NCI-H146 (cell line): ENCODE measurements at regions not wholly inside any gene's neighbourhood (a gene's known extent, or its start where the extent isn't known, plus 50 kb on each side); places are given as distances from the start of the nearest gene placed in this dataset.
"Not testable (repeated sequence)": the region's sequence is repeated elsewhere in the genome, so short reads cannot be mapped to it uniquely, and the experiment has no call there.

Source experiments
- DNase-seq: peaks from one replicate; lab custom pipeline; 2025; lab: John Stamatoyannopoulos, UW

GRCh38 chr3:65303431-65303830 is 615.6 kb upstream of the ADAMTS9 start:
- DNase-seq = no peak

DNA sequence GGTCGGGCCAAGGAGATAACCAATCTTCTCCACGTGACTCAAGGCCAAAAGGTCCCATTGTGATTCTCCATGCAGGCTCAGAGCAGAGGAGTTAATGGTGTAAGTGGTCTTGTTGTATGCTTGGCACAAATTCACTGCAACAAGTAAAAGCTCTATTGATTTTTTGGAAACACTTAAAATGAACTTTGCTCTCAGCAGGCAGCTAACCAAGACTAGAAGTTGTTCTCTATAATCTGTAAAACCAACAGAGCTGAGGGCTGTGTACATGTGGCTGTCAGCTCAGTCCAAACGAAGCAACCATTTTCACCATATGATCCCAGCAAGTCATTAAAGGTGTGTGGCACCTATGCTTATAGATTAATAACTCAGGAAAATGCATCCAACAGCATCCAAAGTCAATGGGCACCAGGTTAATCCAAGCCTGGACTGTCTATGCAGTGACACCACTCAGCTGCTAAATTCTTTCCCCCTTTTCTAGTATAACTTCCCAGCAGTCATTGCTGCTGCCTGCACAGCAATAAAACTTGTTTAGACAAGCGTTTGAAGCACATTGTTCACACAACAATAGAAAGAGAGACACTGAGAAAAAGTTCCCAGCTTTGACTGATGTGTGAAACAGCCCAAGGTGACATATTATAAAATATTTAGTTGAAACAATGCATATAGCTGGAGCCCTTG is 603.8 kb upstream of the ADAMTS9 start:
- no peak for DNase-seq

DNA sequence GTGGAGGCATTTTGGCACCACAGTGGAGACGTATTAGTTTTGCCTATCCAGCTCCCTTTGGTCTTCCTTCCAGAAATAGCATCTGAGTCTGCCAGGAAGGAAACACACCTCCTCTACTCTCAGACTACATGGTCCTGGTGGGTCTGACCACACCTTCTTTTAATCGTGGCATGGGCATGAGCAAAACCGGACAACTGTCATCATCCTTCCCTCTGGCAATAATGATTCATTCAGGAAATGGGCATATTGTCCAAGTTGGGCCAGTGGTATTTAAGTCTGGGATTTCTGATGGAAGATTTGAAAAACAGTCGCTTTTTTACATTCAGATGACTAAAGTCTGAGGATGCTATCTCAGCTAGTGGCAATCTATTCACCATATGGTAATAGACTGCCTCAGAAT is 601.0 kb upstream of the ADAMTS9 start:
- no peak for DNase-seq

DNA sequence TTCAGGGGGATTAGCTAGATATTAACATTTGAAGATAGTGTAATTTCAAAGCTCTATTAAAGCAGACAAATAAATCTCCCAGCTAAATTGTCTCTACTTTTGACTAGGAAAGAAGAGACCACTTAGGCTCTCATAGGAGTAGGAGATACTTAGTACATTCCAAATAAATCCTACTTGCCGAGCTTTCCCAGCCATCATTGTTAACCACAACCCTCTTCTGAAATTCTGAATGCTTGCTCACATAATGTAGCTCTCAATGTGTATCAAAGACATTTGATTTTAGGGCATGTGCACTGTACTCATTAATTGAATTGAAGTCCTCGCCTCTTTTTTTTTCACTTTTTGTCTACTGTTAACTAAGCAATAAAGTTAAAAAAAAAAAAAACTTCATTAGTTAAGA is 598.2 kb upstream of the ADAMTS9 start:
- no peak for DNase-seq

GRCh38 chr3:65284961-65285360 is 597.2 kb upstream of the ADAMTS9 start:
- DNase-seq = no peak

DNA sequence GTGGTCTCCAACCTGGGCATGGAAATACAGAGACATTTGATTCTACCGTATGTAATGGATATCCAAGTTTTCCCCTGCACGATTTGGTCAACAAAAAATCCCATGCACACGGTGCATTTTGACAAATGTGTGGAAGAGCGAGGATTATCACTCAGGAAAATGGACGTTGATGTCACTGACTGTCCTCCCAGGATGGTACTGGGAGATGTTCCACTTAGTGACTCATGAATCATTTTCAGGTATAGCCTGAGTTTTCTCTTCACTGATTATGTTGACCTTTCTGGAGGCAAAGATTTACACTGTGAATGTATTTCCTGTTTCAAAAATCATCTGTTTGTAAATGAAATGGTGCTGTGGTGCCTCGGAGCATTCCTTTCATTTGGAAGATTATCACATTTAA is 596.7 kb upstream of the ADAMTS9 start:
- no peak for DNase-seq

DNA sequence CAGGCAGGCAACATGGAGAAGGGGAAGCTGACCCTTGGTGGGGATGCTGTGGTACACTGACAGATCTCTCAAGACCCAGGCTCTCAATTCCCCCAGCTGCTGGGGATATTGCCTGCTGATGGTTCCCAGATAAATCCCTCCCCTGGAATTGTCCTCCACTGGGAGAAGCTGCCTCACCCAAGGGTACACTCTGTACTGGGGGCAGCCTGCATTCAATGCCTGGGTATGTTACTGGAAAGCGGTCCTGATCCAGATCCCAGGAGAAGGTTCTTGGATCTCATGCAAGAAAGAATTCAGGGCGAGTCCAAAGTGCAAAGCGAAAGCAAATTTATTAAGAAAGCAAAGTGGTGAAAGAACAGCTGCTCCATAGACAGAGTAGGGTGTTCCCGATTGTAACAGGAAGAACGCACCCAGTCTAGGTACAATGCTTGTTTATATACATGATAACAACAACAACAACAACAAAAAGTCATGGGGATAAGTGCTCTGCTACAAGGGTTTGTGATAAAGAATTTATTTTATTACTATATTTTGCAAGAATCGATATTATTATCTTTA is 591.5 kb upstream of the ADAMTS9 start:
- no peak for DNase-seq

DNA sequence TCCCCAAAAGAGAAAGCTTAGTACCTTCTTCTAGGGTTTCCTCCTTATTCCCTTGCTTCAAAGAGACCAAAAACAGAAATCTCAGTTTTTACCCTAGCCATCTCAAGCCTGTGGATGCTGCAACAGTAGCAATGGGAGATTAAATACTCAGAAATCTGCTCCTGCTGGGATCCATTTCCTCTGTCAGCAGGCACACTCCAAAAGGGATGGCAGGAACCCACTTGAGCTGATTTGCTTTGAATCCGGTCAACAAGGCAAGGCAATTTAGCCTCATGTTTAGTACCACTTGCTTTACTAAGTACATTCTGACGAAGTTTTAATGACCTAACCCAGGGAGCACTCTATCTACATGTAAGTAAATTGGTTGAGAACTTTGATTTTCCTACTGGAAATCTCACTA is 590.0 kb upstream of the ADAMTS9 start:
- no peak for DNase-seq

DNA sequence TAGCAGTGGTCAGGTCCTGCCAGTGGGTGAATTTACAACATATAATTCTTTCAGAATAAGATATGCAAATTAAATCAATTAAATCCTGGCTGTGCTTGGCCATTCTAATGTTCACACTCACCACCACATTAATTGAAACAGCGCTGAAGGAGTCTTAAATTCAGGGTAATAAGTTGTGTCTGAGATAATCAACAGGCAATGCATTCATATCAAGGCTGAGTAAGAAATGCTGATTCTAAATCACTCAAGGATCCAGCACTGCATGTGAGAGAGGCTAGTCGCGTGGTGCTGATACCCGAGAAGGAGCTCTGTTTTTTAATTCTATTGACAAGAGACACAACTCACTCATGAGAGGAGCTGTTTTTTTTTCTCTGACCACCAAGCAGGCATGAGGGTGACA is 588.8 kb upstream of the ADAMTS9 start:
- no peak for DNase-seq

- no peak for DNase-seq
These were observed 580.6 kb upstream of the ADAMTS9 start for GRCh38 chr3:65268426-65268825.

DNA sequence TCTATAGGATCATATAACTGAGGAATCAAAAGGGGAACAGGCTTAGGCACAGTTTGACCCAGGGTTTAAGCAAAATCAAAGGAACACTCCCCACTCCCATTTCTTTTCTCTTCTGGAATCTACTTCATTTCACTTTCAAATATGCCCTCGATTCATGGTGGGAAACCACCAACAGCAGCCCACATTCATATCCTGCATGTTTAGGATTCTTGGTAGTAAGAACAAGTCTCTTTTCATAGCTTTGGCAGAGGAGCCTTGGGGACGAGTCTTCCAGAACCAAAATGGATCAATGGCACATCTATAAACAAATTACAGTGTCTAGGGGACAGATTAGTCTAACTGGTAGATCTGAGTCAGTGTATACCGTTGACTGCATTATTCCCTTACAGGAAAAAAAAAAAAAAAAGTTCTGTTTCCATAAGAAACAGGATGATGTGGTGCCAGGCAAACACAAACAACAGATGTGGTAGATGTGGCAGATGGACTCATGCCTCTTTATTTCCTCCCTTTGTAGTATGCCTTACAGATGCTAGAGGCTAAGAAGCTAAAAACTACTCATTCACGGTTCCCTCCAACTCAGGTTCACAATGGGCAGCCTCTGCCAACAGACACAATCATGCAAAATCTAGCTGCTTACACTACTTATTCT is 578.3 kb upstream of the ADAMTS9 start:
- no peak for DNase-seq

GRCh38 chr3:65265511-65265910 is 577.7 kb upstream of the ADAMTS9 start:
- no peak for DNase-seq

GRCh38 chr3:65262548-65262947 is 574.7 kb upstream of the ADAMTS9 start:
- no peak for DNase-seq

GRCh38 chr3:65259946-65260345 is 572.1 kb upstream of the ADAMTS9 start:
- DNase-seq = no peak

GRCh38 chr3:65252914-65253313 is 565.1 kb upstream of the ADAMTS9 start:
- not testable (repeated sequence) for DNase-seq

- no peak for DNase-seq
These were observed 564.5 kb upstream of the ADAMTS9 start for GRCh38 chr3:65252266-65252665.

DNA sequence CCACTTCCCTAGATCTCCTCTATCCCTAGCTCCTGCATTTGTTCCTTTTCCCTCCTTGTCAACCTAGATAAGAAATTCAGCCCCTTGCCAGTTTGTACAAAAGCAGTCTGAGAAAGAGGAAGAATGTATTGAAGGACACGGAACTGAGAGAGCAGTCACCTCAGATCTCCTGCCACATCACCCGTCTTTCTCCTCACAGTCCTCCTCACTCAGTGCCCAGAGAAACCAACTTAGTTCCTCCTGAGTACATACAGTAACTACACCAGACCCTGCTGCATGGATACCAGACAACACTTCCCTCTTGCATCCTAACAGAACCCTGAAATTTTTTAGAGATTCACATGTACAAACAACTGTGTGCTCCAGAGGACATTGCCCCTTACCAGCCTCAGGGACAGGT is 563.6 kb upstream of the ADAMTS9 start:
- no peak for DNase-seq

DNA sequence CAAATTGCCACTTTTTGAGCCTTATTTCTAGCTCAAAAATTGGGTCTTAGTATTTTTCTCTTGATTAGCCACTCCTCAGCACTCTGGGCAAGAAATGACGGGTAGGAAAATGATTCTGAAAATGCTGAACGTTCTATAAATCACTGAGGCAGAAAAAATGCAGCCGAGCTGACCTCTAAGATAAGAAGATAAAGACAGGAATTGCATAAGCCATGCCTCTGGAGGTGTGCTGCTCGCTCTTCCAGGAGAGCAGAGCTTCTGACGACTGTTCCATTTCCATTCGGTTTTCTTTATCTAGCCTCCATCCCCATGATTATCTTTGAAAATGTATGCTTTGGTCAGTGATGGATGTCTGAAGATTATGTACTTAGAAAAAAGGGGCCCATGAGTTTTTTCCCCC is 558.8 kb upstream of the ADAMTS9 start:
- no peak for DNase-seq

DNA sequence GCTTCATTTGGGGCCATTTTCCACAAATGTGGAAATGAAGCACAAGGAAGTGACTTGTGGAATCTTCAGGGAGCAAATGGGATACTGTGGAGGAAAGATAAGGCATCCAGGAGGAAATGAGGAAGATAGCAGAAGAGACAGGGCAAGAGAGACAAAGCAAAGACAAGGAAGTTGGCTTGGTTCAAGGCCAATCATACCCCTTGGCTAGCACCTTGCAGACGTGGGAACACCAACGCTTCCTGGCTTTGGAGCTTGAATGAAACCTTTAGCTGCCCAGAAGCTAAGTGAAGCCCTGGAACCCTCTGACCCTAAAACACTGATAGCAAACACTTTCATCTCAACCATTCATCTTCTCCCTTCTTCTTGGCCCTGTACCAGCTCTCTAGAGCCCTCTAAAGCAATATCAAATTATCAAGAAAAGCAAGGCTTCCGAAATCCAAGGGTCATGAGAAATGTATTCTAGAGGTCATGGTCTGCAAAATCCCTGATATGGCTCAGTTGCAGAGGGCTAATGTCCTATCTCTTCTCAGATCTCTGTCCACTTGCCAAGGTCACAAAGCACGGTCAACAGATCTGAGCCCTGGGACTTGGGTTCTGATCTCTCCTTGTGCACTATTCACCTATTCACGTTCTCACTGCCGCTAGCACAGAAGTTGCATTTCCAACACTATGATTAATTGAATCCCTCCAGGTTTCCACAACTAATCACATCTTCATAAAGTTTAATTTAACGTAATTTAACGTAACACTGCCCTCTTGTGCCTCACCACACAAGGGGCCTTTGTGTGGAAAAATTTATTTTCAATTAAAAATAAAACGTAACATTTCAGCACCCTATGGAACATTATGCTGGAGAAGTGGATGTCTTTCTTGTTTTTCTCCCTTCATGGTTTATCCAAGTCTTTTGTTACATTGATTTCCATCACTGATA is 557.6 kb upstream of the ADAMTS9 start:
- no peak for DNase-seq

- no peak for DNase-seq
These were observed 552.6 kb upstream of the ADAMTS9 start for GRCh38 chr3:65240366-65240765.

DNA sequence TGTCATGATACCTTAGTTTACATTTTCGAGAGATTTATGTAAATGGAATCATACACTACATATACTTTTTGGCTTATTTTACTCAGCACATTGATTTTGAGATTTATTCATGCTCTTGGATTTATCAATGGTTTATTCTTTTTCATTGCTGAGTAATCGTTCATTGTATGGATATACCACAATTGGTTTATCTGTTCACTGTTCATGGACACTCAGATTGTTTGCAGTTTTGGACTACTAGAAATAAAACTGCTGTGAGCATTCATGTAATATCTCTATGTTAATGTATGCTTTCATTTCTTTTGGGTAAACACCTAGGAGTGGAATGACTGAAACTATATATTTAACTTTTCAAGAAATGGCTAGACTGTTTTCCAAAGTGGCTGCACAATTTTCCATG is 550.9 kb upstream of the ADAMTS9 start:
- DNase-seq = no peak

- no peak for DNase-seq
These were observed 546.7 kb upstream of the ADAMTS9 start for GRCh38 chr3:65234499-65234898.

DNA sequence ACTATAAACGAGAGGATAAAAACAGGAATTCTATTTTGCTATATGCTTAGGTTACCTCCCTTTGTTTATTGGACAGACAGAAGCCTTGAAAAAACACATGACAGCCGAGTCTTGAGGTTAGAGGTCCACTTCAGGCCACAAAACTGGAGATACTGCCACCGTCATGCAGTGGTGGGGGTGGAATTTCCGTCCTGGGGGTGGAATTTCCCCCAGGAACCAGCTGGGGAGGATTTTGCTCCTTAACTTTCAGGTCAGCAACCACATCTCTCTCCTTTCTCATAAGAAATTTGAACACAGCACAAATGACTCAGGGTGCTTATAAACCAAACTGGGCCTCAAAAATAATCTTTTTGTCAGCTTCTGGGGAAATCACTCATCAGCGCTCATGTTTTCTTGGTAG is 545.8 kb upstream of the ADAMTS9 start:
- no peak for DNase-seq
